HG03575 (cell line): ENCODE measurements at regions not wholly inside any gene's neighbourhood (a gene's known extent, or its start where the extent isn't known, plus 50 kb on each side); places are given as distances from the start of the nearest gene placed in this dataset.

Experiments used
- ATAC-seq: cut with Tn5 transposase; IDR thresholded peaks from one replicate; pipeline ENCODE4 v1.9.1; 2021; ENCODE audit not compliant: unreplicated experiment, insufficient number of reproducible peaks, low FRiP score; ENCODE audit errors: extremely low read depth

DNA sequence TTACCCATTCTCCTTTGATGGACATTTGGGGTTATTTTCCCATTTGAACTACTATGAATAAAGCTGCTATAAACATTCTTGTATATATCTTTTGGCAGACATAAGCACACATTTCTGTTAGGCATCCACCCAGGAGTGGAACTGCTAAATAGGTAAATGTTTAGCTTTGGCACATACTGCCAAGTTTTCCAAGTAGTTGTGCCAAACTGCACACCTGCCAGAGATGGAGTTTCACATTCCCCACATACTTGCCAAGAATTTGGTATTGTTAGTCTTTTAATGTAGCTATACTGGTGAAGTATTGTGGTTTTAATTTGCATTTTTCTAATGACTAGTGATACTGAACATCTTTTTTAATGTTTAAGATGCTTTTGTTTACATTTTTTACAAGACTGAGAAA lies 201.0 kb downstream of the GXYLT1 start:
- no peak for ATAC-seq

DNA sequence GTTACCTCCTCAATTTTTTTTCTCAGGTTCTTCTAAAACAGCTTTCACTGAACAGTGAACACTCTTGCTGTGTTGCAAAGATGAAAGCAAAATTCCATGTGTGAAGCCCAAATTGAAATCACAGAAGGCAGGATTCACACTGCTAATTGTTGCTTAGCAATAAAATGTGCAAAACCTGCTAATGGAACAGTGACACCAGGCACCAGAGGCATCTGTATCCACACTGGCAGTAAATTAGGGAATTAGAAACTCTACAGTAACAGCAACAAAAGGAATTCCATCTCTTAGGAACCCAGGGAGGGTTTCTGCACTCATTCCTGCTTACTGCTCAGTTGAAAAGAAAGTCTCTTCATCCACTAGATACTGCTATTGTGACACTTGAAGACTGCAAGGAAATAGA lies 202.3 kb downstream of the GXYLT1 start:
- ATAC-seq: no peak

DNA sequence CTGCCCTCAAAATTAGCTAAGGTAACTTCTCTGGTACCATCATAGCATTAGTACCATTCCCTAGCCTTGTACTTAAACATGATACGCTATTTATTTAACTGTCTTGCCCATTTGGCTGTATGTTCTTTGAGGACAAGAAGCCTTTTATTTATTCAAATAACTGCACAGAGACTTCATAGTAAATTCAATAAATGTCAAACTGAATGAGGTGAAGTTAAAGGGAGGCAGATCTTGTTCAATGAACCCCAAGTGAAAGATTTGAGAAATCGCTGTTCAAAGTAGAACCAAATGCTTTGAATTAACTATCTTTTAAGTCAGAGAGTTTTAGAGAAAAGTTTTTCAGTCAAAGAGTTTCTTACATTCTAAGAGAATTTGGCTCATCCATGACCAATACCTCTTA lies 203.6 kb downstream of the GXYLT1 start:
- no peak for ATAC-seq

DNA sequence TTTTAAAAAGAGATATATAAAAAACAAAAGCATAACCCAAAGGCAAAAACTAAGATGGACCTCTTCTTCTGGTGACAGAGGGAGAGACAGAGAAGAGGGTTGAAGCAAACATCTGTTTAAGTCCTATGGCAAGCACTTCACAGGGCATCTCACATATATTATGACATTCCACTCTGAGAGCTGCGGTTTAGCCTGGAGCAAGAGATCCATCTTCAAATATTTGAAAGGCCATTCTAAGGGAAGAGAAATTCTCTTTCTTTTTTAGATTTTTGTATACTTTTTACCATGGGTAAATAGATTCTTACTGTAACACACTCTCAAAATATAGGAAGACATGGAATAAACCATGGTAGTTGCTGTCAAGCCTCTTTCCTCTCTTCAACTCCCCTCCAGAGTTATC lies 204.1 kb downstream of the GXYLT1 start:
- no peak for ATAC-seq

DNA sequence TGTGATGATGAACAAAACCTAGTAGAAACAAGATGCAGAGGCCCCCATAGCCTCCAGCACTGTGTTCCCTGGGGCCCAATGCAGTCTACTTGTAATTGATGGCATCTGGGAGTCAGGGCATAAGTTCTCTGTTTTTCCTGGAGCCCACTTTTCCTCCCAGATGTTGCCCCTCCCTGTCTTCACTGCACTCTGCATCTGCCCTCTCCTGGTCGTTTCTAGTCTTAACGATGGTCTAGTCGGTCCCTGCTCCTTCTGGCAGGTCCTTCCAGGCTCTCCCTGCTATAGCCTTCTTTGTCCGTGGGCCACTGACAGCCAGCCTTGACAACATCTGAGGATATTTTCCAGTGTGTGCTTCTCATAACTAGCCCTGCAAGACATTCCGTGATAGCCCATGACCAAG lies 208.3 kb downstream of the GXYLT1 start:
- no peak for ATAC-seq

DNA sequence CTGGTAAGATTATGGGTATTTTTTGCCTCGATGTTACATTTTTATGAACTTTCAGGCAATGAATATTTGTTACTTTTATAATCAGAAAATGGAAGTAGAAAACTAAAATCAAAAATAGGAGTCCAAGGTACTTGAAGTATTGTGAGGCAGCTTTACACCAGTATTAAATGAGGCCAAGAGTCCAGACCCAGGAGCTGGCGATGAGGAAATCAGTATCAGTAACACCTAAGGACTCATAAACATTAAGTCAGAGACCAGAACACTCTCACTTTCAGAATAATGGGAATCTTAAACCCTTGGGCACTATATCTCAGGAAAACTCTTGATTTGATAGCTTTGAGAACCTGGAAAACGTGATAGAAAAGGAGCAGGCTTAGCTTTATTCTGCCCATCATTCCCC lies 208.8 kb downstream of the GXYLT1 start:
- ATAC-seq: no peak

DNA sequence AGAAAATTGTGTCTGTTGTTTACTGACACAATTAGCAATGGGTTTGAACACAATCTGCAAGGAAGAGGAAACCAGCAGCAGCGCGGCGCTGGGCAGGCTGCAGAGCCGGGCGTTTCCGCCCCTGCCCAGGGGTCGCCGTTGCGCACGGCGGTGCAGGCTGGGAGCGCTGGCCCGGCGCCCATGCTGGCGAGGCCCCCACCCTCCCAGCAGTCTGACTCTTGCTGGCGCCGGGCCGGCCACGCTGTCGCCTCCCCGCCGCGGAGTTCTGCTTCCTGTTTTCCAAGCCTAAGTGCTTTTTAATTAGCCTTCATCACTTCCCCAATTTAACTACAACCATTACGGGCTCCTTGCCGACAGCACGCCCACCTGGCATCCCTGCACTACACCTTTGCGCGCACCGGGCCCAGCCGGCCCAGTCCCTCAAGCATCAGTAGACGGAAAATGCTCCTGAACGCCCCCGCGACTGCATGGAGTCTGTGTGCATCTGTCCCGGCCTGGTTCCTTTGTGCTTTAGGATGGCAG lies 212.1 kb downstream of the GXYLT1 start:
- no peak for ATAC-seq

DNA sequence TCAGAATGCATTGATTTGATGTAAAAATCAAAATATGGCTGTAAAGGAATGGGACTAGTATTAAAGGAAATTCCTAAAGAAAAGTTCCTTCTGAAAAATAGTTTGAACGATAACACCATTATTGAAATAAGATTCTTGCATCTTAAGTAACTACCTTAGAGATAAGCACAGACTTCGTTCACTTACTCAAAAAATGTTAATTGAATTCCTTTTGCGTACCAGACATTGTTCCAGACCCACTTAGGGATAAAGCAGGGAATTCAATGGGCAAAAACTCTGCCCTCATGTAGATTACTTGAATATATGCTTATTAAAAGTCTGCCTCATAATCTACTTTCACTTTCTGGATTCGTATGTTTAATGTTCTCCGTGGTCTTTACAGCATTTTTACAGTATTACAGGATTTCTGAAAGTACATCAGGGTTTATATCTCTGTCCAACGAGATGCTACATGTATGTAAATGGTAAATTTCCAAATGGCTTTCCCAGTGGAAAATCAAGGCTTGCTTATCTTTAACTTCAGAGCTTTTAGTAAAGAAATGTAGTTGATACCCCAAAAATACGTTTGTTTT lies 213.7 kb downstream of the GXYLT1 start:
- no peak for ATAC-seq

DNA sequence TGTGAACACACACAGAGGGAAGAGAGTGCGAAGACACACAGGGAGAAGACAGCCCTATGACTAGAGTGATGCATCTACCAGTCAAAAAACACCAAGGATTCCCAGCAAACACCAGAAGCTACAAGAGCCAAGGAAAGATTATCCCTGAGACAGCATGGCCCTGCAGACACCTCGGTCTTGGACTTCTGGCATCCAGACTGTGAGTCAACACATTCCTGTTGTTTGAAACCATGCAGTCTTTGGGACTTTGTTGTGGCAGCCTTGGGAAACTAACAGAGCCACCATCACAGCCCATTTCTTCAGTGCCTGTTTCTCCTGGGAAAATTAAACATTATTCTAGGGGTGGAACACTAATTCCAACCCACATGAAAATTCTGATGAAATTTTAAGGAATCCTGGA lies 220.6 kb downstream of the GXYLT1 start:
- no peak for ATAC-seq

DNA sequence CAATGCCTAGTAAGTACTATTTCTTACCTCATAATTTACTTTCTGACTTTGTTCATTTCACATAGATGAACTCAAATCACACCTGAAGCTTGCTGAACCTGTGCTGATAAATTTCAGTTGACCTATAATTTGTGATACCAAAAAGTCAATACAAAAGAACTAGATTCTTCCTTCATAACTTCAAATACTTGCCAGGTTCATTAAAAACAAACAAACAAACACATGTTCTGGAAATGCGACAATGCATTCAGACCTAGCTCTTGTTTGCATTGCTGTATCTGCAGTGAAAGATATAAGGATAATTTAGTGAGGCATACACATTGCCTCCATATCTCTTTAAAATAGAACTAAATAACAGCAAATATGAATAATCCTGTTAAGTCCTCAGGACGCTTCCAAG lies 221.3 kb downstream of the GXYLT1 start:
- ATAC-seq: no peak

DNA sequence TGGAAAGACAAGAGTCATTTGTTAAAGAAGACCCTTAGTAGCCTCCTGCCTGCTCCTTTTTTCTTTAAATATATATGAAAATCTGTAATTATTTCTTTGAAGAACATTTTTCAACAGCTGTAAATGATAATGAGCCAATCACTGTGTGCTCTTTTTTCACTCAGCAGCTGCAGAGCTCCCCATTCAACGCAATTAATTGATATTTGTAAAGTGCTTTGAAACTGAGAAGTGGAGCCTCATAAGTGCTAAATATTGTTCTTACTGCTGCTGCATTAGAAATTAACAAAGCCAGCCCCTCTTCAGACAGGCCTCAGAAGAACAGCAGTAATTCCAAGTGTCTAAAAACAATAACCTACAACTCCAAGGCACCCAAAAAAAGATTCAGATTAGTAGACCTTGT lies 224.3 kb downstream of the GXYLT1 start:
- ATAC-seq: no peak

DNA sequence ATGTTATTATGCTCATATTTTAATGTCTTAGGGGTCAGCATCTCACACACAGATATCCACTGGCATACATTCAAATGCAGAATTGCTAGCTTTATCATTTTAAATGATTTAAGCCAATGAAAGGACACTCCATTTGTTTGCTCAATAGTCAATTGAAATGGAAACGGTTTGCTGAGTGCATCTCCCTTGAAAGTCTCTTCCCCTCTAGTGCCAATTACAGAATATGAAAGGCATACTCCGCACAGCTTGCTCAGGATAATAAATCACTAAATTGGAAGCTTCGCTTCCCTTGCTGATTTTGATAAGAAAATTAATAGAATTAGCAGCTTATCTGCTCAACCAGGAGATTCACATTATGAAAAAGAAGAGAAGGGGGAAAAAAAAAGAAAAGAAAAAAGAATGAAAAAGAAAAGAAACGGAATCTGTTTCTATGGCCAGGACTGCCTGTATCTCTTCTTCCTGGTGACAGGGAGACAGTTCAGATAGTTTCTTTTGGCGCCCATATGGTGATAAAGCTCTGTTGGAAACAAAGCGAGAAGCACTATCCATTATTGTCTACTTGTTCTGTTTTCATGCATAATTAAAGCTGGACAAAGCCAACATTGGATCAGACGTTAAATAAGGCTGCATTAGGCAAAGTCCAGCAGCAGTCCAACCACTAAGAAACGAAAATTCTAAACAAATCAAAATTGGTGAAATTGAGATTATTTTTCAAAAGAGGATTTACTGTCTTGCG lies 225.0 kb downstream of the GXYLT1 start:
- ATAC-seq: no peak

DNA sequence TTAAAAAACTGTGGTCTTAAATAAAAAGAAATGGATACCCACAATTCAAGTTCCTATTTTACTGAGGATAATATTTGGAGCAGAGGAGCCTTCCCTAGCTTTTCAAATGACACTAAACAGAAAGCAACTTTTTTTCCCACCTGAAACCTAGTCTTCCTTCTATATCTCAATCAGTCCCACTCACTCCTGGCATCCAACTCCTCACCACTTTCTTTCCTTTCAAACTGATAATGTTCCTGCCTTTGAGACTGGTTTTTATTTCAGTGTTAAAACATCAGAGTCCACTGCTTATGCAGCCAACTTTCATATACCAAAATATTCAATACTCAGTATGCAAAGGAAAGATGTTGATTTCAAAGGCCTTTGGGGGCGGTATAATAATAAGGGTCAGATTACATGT lies 225.6 kb downstream of the GXYLT1 start:
- no peak for ATAC-seq

DNA sequence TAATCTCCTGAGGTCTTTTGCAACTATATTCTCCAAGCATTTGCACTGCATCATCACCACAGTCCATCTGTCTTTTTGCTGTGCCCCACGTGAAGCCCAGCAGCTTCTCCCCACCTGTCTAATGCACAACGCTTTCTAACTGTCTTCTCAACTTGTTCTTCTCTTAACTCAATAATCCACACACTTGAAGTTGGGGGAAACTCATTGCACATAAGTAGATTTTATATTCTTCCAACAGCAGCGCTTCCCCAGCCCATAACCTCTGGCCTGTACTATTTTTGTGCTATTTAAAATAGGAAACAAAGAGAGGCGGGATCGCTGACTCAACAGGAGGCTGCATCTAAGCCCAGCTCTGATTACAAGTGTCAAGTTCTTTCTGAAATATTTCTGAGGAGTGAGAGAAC lies 226.7 kb downstream of the GXYLT1 start:
- no peak for ATAC-seq

DNA sequence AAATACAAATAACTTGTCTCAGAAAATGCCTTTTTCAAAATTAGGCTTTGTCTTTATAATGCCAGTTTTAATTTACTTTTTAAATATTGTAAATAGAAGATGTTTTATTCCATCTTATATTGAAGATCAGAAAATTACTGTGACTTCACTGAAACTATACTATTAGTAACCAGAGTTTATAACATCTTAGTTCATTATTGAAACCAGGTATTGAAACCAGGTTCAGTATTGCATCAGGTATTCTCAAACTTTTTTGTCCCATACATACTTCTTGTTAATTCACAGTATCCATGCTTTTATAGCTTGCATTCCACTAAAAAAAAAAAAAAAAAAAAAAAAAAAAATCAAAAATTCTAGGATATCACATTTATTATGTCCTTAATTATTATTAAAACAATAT lies 227.5 kb downstream of the GXYLT1 start:
- ATAC-seq: no peak

DNA sequence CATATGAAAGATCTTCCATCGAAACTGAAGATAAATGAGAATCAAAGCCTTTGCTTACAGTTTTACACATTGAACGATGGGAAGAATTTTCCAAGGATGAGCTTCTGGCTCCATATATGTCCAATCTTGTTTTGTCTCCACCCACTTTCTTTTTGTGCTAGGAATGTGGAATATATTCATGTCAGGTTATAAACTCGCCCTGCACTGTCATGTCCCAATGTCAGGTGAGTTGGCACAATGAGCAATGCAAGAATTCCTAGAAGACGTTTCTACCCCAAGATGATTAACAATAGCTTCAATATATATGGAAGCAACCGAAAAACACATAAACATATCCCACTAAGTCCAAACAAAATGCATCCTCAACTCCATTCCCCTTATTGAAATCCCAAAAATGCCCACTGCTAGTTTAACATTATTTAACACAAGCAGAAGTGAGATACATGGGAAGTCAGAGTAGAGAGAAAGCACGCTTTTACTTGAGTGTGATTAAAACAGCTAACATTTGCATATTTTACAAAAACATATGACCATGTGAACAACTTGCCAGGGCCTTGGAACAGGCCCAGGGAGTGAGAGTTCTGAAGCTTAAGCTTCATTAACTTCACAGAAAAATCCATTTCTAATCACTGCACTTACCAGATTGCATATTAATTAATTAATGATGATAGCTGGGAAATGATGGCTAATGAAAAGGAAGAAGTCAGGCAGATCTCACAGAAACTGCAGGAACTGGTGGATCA lies 233.9 kb downstream of the GXYLT1 start:
- no peak for ATAC-seq

DNA sequence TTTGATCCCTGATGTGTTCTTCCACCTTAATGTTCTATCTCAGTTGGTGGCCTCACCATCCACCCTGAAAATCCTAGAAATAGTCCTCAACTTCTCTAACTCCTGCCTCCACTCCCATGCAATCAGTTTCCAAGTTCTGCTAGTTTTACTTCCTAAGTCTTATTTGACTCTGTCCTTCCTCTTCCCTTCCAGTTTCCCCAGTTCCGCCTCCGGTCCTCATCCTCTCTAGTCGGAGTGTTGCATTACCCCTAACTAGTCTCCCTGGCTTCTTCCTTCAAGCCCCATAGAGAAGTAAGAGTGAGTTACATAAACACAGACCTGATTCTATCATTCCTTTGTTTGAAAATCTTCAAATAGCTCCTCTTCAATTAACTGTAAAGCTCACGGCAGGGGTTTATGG lies 236.5 kb downstream of the GXYLT1 start:
- no peak for ATAC-seq

DNA sequence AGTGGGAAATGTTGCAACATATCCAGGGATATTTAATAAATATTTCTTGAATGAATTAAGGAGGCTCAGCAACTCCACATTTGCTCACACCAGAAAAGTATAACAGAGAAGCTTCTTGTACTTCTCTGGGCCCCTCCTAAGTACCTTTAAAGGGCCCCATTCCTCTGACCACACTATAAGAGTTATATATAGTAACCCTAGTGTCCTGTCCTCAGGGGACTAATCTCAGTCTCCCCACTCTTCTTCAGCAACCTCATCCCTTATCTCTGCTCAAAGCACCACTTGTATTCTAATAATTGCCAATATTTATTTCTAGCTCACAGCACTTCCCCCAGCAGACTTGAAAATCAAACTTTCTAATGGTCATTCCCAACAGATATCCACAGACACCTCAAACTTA lies 237.1 kb downstream of the GXYLT1 start:
- ATAC-seq: no peak

DNA sequence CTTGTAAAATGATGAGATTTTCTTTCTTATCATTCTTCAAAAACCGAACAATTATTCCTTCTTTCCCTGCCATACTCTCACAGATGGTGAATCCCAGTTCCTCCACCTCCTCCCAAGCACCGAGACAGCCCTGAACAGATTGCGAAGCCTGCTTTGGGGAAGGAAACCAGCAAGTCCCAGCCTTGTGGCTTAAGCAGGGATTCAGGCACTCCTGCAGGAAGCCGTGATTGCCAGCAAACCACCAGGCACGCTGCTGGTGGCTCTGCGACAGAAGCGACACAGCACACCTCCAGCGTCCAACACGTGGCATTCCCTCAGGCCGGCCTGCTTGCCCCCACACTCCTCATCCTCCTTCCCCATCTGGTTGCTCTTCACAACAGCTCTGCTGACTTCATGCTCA lies 237.7 kb downstream of the GXYLT1 start:
- no peak for ATAC-seq

DNA sequence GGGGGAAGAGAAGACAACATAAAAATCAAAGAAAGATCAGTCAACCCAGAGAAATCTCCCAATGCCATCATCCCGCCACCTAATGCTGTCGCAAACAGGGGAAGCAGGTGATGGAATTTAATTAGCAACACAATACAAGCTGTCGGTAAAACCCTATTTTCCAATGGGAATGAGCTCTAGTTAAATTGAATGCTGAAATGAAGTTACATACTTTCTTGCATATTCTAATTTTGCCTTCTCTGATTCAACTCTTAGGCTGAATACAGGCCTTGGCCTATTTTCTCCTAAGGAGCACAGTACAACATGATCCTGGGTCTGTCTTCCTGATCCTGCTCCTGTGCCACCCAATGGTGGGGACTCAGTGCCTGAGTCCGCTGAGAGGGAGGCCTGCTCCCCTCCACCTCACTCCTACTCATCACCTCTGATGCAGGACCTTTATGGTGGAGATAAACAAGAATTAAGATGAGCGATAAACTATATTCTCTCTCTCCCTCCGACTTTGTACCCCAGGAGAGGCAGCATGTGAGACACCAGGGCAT lies 238.8 kb downstream of the GXYLT1 start:
- no peak for ATAC-seq
